GM19351 (cell line): ENCODE measurements at regions not wholly inside any gene's neighbourhood (a gene's known extent, or its start where the extent isn't known, plus 50 kb on each side); places are given as distances from the start of the nearest gene placed in this dataset.
"Not testable (repeated sequence)": the region's sequence is repeated elsewhere in the genome, so short reads cannot be mapped to it uniquely, and the experiment has no call there.

Experiments
- ATAC-seq: cut with Tn5 transposase; IDR thresholded peaks from one replicate; pipeline ENCODE4 v1.9.1; 2021; ENCODE audit warnings: mild to moderate bottlenecking, moderate library complexity; ENCODE audit not compliant: unreplicated experiment

GRCh38 chr7:26958834-26959233 is 94.4 kb upstream of the SKAP2 start:
- no peak for ATAC-seq

GRCh38 chr7:26955516-26955915 is 91.1 kb upstream of the SKAP2 start:
- ATAC-seq = no peak

- no peak for ATAC-seq
Measured at GRCh38 chr7:26954951-26955350, 90.6 kb upstream of the SKAP2 start.

- no peak for ATAC-seq
Measured at GRCh38 chr7:26951407-26951950, 87.1 kb upstream of the SKAP2 start.

GRCh38 chr7:26950889-26951288 is 86.5 kb upstream of the SKAP2 start:
- ATAC-seq = no peak

- no peak for ATAC-seq
Measured at GRCh38 chr7:26949319-26949718, 84.9 kb upstream of the SKAP2 start.

GRCh38 chr7:26948617-26949118 is 84.3 kb upstream of the SKAP2 start:
- ATAC-seq = no peak

- no peak for ATAC-seq
Measured at GRCh38 chr7:26944501-26945358, 80.3 kb upstream of the SKAP2 start.

- no peak for ATAC-seq
Measured at GRCh38 chr7:26937939-26938623, 73.7 kb upstream of the SKAP2 start.

GRCh38 chr7:26937306-26937705 is 72.9 kb upstream of the SKAP2 start:
- ATAC-seq = no peak

GRCh38 chr7:26932616-26933015 is 68.2 kb upstream of the SKAP2 start:
- ATAC-seq = not testable (repeated sequence)

- ATAC-seq = no peak
Measured at GRCh38 chr7:26930845-26931244, 66.5 kb upstream of the SKAP2 start.

- ATAC-seq = no peak
Measured at GRCh38 chr7:26930201-26930600, 65.8 kb upstream of the SKAP2 start.

- no peak for ATAC-seq
Measured at GRCh38 chr7:26928703-26929347, 64.4 kb upstream of the SKAP2 start.

GRCh38 chr7:26925768-26926167 is 61.4 kb upstream of the SKAP2 start:
- no peak for ATAC-seq

- no peak for ATAC-seq
Measured at GRCh38 chr7:26924149-26924767, 59.9 kb upstream of the SKAP2 start.

- no peak for ATAC-seq
Measured at GRCh38 chr7:26919906-26920493, 55.6 kb upstream of the SKAP2 start.

GRCh38 chr7:26918241-26918640 is 53.9 kb upstream of the SKAP2 start:
- ATAC-seq = no peak

- ATAC-seq = no peak
Measured at GRCh38 chr7:26916779-26917320, 52.5 kb upstream of the SKAP2 start.

- ATAC-seq = no peak
Measured at GRCh38 chr7:26916336-26916735, 51.9 kb upstream of the SKAP2 start.
